ENCODE measurements at regions not wholly inside any gene's neighbourhood (a gene's known extent, or its start where the extent isn't known, plus 50 kb on each side); places are given as distances from the start of the nearest gene placed in this dataset.
A peak's percentile ranks its signal among the peaks of the same experiment; 100 is the strongest.

GRCh38 chr3:95711789-95712188, 1102.6 kb upstream of the EPHA6 start:
- Histone ChIP-seq H3K9me3 (replicated peaks) (no peaks in the 10 kb centered on the region), H3K36me3 (no peaks in the 10 kb centered on the region), H3K4me1 (no peaks in the 10 kb centered on the region), H3K27me3 (ENCODE audit: low read depth) (no peaks in the 10 kb centered on the region), H3K4me3 (no peak overlapping the region), H3K27ac (replicated peaks) (no peak overlapping the region)
- intact Hi-C loops (cut with micrococcal nuclease): no loop called here
- no peak for DNase-seq
- TF ChIP-seq CTCF (IDR thresholded peaks at IDR 0.05; ENCODE audit: borderline replicate concordance): no peak

DNA sequence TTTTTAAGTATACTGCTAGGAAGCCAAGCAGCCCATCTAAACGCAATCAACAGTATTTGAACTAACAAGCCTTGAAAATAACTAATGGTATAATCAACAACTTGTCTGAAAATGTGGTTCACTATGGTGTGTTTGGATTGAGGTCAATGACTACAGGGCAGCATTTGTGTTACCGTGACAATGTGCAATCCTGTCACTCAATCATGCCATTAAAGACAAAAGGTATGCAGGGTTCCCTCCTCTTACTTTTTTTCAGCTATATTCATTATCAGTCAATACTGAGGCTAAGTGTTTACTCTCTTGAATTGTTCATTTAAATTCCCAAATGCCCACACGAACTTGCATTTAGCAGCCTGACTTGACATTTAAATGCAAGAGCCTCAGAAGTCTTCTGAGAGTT, 1099.3 kb upstream of the EPHA6 start:
- no peaks in the 10 kb centered on the region for H3K9me3 ChIP-seq (replicated peaks)
- intact Hi-C loops (cut with micrococcal nuclease): no loop called here

GRCh38 chr3:95717048-95717447, 1097.3 kb upstream of the EPHA6 start:
- Histone ChIP-seq H3K36me3 (no peaks in the 10 kb centered on the region), H3K9me3 (replicated peaks) (no peaks in the 10 kb centered on the region), H3K27ac (replicated peaks) (no peak overlapping the region), H3K4me1 (no peaks in the 10 kb centered on the region), H3K27me3 (ENCODE audit: low read depth) (no peaks in the 10 kb centered on the region), H3K4me3 (no peak overlapping the region)
- DNase-seq: no peak
- intact Hi-C loops (cut with micrococcal nuclease): no loop called here
- TF ChIP-seq CTCF (IDR thresholded peaks at IDR 0.05; ENCODE audit: borderline replicate concordance): no peak

More for the DNA sequence above, 1099.3 kb upstream of the EPHA6 start:
- Histone ChIP-seq H3K4me3 (no peak overlapping the region), H3K27me3 (ENCODE audit: low read depth) (no peaks in the 10 kb centered on the region), H3K27ac (replicated peaks) (no peak overlapping the region), H3K4me1 (no peaks in the 10 kb centered on the region), H3K36me3 (no peaks in the 10 kb centered on the region)
- no peak for DNase-seq
- TF ChIP-seq CTCF (IDR thresholded peaks at IDR 0.05; ENCODE audit: borderline replicate concordance): no peak

GRCh38 chr3:95718168-95718567, 1096.2 kb upstream of the EPHA6 start:
- intact Hi-C loops (cut with micrococcal nuclease): no loop called here
- H3K36me3 ChIP-seq: no peaks in the 10 kb centered on the region
- DNase-seq: no peak
- TF ChIP-seq CTCF (IDR thresholded peaks at IDR 0.05; ENCODE audit: borderline replicate concordance): no peak
- no peaks in the 10 kb centered on the region for H3K27me3 ChIP-seq (ENCODE audit: low read depth)
- no peak overlapping the region for H3K27ac ChIP-seq (replicated peaks)
- H3K4me3 ChIP-seq: no peak overlapping the region
- H3K9me3 ChIP-seq (replicated peaks): no peaks in the 10 kb centered on the region
- H3K4me1 ChIP-seq: no peaks in the 10 kb centered on the region

GRCh38 chr3:95719481-95719880, 1094.9 kb upstream of the EPHA6 start:
- no peak for TF ChIP-seq CTCF (IDR thresholded peaks at IDR 0.05; ENCODE audit: borderline replicate concordance)
- Histone ChIP-seq H3K4me1 (no peaks in the 10 kb centered on the region), H3K27me3 (ENCODE audit: low read depth) (no peaks in the 10 kb centered on the region), H3K9me3 (replicated peaks) (no peaks in the 10 kb centered on the region), H3K27ac (replicated peaks) (no peak overlapping the region), H3K4me3 (no peak overlapping the region), H3K36me3 (no peaks in the 10 kb centered on the region)
- no peak for DNase-seq
- intact Hi-C loops (cut with micrococcal nuclease): no loop called here

GRCh38 chr3:95721938-95722337, 1092.5 kb upstream of the EPHA6 start:
- Histone ChIP-seq H3K27me3 (ENCODE audit: low read depth) (no peaks in the 10 kb centered on the region), H3K9me3 (replicated peaks) (no peaks in the 10 kb centered on the region), H3K36me3 (no peaks in the 10 kb centered on the region), H3K4me1 (no peaks in the 10 kb centered on the region), H3K27ac (replicated peaks) (peak overlapping the region; percentile 28), H3K4me3 (peak overlapping the region; percentile 44)
- TF ChIP-seq CTCF (IDR thresholded peaks at IDR 0.05; ENCODE audit: borderline replicate concordance): no peak
- intact Hi-C loops (cut with micrococcal nuclease): no loop called here
- DNase-seq: no peak

Data from left ventricle myocardium inferior (tissue), 1 donor.